Endothelial cell of umbilical vein (primary cell): ENCODE measurements at regions not wholly inside any gene's neighbourhood (a gene's known extent, or its start where the extent isn't known, plus 50 kb on each side); places are given as distances from the start of the nearest gene placed in this dataset.

ENCODE experiments used
- BruUV-seq: library from RNA; stranded (reverse); fragments of 400-500 nt; replicated peaks from 2 replicates; lab custom pipeline; 2021; lab: Mats Ljungman, UMichigan
- CTCF ChIA-PET: fragments of 300-600, 350-600 bp; sonication (Branson Sonifier 250); formaldehyde crosslinking; loops from one replicate; lab custom pipeline; 2021; ENCODE audit warnings: antibody characterized with exemption, inconsistent platforms; lab: Charles Lee
- POLR2A ChIA-PET: fragments of 300-600, 350-600 bp; sonication (Branson Sonifier 250); formaldehyde crosslinking; loops from one replicate; lab custom pipeline; 2021; ENCODE audit warnings: antibody characterized with exemption, inconsistent platforms; lab: Charles Lee
- DNase-seq: peaks from one replicate; pipeline ENCODE4 v3.0.0-alpha.2; 2011; ENCODE audit warnings: low read depth, low spot score
- FAIRE-seq: peaks from 2 replicates; lab custom pipeline; 2011; peaks lifted over from hg19 to GRCh38; lab: Jason Lieb, UNC
- H2AFZ ChIP-seq: 2 replicates; pipeline ENCODE4 v1.6.0; 2012; ENCODE audit warnings: low read depth, low read length, control low read depth, inconsistent platforms
- H3K27ac ChIP-seq: 2 replicates; pipeline ENCODE4 v1.5.1; 2011; ENCODE audit warnings: low read depth, mild to moderate bottlenecking, control low read depth, low read length, moderate library complexity; ENCODE audit not compliant: insufficient read depth
- H3K27me3 ChIP-seq, 2 experiments: 2 replicates each; pipeline versions ENCODE4 v1.6.0 to v1.6.1; 2011; ENCODE audit warnings: low read length in 2 of 2, mixed read lengths in 1 of 2; ENCODE audit not compliant: control insufficient read depth in 2 of 2, insufficient read depth in 2 of 2
- H3K36me3 ChIP-seq, 2 experiments: 2 replicates in 1 of 2; 3 replicates in 1 of 2; pipeline ENCODE4 v1.5.1; 2011; ENCODE audit warnings: low read length in 2 of 2, mild to moderate bottlenecking in 1 of 2, moderate library complexity in 1 of 2; ENCODE audit not compliant: control insufficient read depth in 2 of 2, insufficient read depth in 2 of 2; ENCODE audit errors: extremely low read depth in 1 of 2
- H3K4me1 ChIP-seq: 3 replicates; pipeline ENCODE4 v1.5.1; 2011; ENCODE audit warnings: mild to moderate bottlenecking, low read length; ENCODE audit not compliant: control insufficient read depth, insufficient read depth; ENCODE audit errors: extremely low read depth
- H3K4me2 ChIP-seq: 2 replicates; pipeline ENCODE4 v1.6.1; 2011; ENCODE audit warnings: low read length, control low read depth, mixed read lengths; ENCODE audit not compliant: insufficient read depth
- H3K4me3 ChIP-seq, 3 experiments: fragments of 200-600 bp in 1 of 3; sonication (generic), shearing (Covaris generic) in 1 of 3; replicated peaks in 1 of 3; 2 replicates each; pipeline ENCODE4 v1.5.1; 2011 to 2016; ENCODE audit warnings: control low read depth in 3 of 3, low read length in 3 of 3, mild to moderate bottlenecking in 2 of 3, inconsistent platforms in 1 of 3, low read depth in 1 of 3, moderate library complexity in 1 of 3; ENCODE audit not compliant: insufficient read depth in 1 of 3
- H3K79me2 ChIP-seq: 2 replicates; pipeline ENCODE4 v1.6.0; 2012; ENCODE audit warnings: low read length, inconsistent platforms; ENCODE audit not compliant: control insufficient read depth, insufficient read depth
- H3K9ac ChIP-seq: replicated peaks from 2 replicates; pipeline ENCODE3; 2011; ENCODE audit warnings: low read length, control low read depth; ENCODE audit not compliant: insufficient read depth; ENCODE audit errors: extremely low read depth
- H3K9me1 ChIP-seq: replicated peaks from 3 replicates; pipeline ENCODE4 v1.6.0; 2011; ENCODE audit warnings: mild to moderate bottlenecking, low read length; ENCODE audit not compliant: control insufficient read depth, insufficient read depth; ENCODE audit errors: extremely low read depth
- H3K9me3 ChIP-seq: replicated peaks from 2 replicates; pipeline ENCODE4 v1.5.1; 2012; ENCODE audit warnings: low read length, inconsistent platforms; ENCODE audit not compliant: control insufficient read depth, insufficient read depth
- H4K20me1 ChIP-seq: replicated peaks from 2 replicates; pipeline ENCODE3; 2011; ENCODE audit warnings: mild to moderate bottlenecking, low read length; ENCODE audit not compliant: control insufficient read depth, insufficient read depth; ENCODE audit errors: extremely low read depth
- CTCF ChIP-seq, 2 donors: IDR thresholded peaks; 1 replicate in 1 of 2; 2 replicates in 1 of 2; pipeline ENCODE4 v1.5.1; 2011; ENCODE audit warnings: low read length in 2 of 2, mild to moderate bottlenecking in 2 of 2, moderate library complexity in 2 of 2, control low read depth in 1 of 2, inconsistent platforms in 1 of 2, low read depth in 1 of 2; ENCODE audit not compliant: insufficient read depth in 1 of 2; ENCODE audit errors: extremely low read depth in 1 of 2
- EZH2 ChIP-seq: IDR thresholded peaks from 2 replicates; pipeline ENCODE4 v1.6.1; 2012; ENCODE audit warnings: borderline replicate concordance, low read depth, mild to moderate bottlenecking, moderate library complexity, low read length, inconsistent platforms; ENCODE audit not compliant: severe bottlenecking
- FOS ChIP-seq: IDR thresholded peaks from 2 replicates; pipeline ENCODE4 v1.6.1; 2011; ENCODE audit warnings: mild to moderate bottlenecking, low read length, moderate library complexity, borderline replicate concordance; ENCODE audit not compliant: insufficient read depth
- GATA2 ChIP-seq: IDR thresholded peaks from 2 replicates; pipeline ENCODE4 v1.7.0; 2011; ENCODE audit warnings: low read depth, mild to moderate bottlenecking, moderate library complexity, mixed read lengths, low read length; ENCODE audit not compliant: insufficient read length, insufficient read depth
- JUN ChIP-seq: IDR thresholded peaks from 2 replicates; pipeline ENCODE4 v1.6.1; 2011; ENCODE audit warnings: borderline replicate concordance, low read depth; ENCODE audit not compliant: insufficient read length, insufficient read depth
- MAX ChIP-seq: IDR thresholded peaks from 2 replicates; pipeline ENCODE4 v1.6.1; 2011; ENCODE audit not compliant: insufficient read depth, insufficient read length
- MYC ChIP-seq: IDR thresholded peaks from one replicate; pipeline ENCODE4 v1.6.1; 2011; ENCODE audit warnings: mild to moderate bottlenecking, low read depth, low read length
- POLR2A ChIP-seq: IDR thresholded peaks from 2 replicates; pipeline ENCODE4 v1.6.1; 2012; ENCODE audit warnings: low read depth, mild to moderate bottlenecking, control low read depth, low read length
- POLR2AphosphoS5 ChIP-seq: IDR thresholded peaks from 2 replicates; pipeline ENCODE4 v1.6.1; 2012; ENCODE audit warnings: low read depth, mild to moderate bottlenecking, control low read depth, low read length, moderate library complexity; ENCODE audit not compliant: insufficient read depth
- dilution Hi-C: fragments of 300-500 bp; cut with MboI; formaldehyde crosslinking; loops from one replicate; pipeline ENCODE4 v1.15.0; 2019; ENCODE audit warnings: low sequenced_read_pairs; ENCODE audit not compliant: extremely low pct_ligation_motif_present
- intact Hi-C: fragments of 100-400 bp; cut with micrococcal nuclease; formaldehyde crosslinking; loops from one replicate; pipeline ENCODE4 v1.10.0; 2022

GRCh38 chr4:92099861-92100260, 203.9 kb upstream of the GRID2 start:
- Histone ChIP-seq H2AFZ (no peak overlapping the region), H3K9ac (no peak overlapping the region), H3K79me2 (no peaks in the 10 kb centered on the region), H3K9me3 (no peaks in the 10 kb centered on the region), H3K36me3 (no peaks in the 10 kb centered on the region), H3K4me1 (no peaks in the 10 kb centered on the region), H3K4me2 (no peak overlapping the region), H4K20me1 (no peaks in the 10 kb centered on the region), H3K4me3 (no peak overlapping the region), H3K9me1 (no peaks in the 10 kb centered on the region), H3K27ac (no peak overlapping the region), H3K27me3 (no peaks in the 10 kb centered on the region)
- ChIA-PET CTCF (no interaction called here), POLR2A (no interaction called here)
- no peak for TF ChIP-seq POLR2A
- no peak for TF ChIP-seq MAX
- no peak for TF ChIP-seq EZH2
- no peak for TF ChIP-seq FOS
- TF ChIP-seq CTCF (IDR thresholded peaks at IDR 0.05; ENCODE audit: extremely low read depth in 1 of 2, insufficient read depth in 1 of 2, low read depth in 1 of 2, low read length in 2 of 2), result no peak
- TF ChIP-seq POLR2AphosphoS5, result no peak
- no peak for TF ChIP-seq GATA2
- no peak for TF ChIP-seq MYC
- no peak for TF ChIP-seq JUN
- FAIRE-seq, result no peak
- no peak for DNase-seq
- BruUV-seq, result no TSS peak
- dilution Hi-C loops, result no loop called here
- intact Hi-C loops, result no loop called here
